SU-DHL-6 (cell line): ENCODE measurements at regions not wholly inside any gene's neighbourhood (a gene's known extent, or its start where the extent isn't known, plus 50 kb on each side); places are given as distances from the start of the nearest gene placed in this dataset.

Experiments
- H2AFZ ChIP-seq: fragments of 200-600 bp; sonication (generic); 2 replicates; pipeline ENCODE4 v1.6.1; 2014; ENCODE audit warnings: low read depth, mild to moderate bottlenecking, moderate library complexity, mixed read lengths, antibody characterized with exemption, low read length; ENCODE audit not compliant: severe bottlenecking
- H3F3A ChIP-seq: fragments of 200-600 bp; shearing (Covaris generic); 2 replicates; pipeline ENCODE4 v1.6.0; 2016; ENCODE audit warnings: antibody characterized with exemption, mild to moderate bottlenecking; ENCODE audit not compliant: insufficient read depth
- H3K27ac ChIP-seq: fragments of 200-600 bp; sonication (generic); 2 replicates; pipeline ENCODE4 v1.5.1; 2016; ENCODE audit warnings: low read depth, mild to moderate bottlenecking, low read length, moderate library complexity, mixed read lengths
- H3K27me3 ChIP-seq: fragments of 200-600 bp; sonication (generic), shearing (Covaris generic); 2 replicates; pipeline ENCODE4 v1.6.0; 2014; ENCODE audit warnings: mild to moderate bottlenecking, low read length
- H3K36me3 ChIP-seq: fragments of 200-600 bp; sonication (generic); 2 replicates; pipeline ENCODE4 v1.6.1; 2014; ENCODE audit warnings: mild to moderate bottlenecking, low read length, mixed read lengths
- H3K4me2 ChIP-seq: fragments of 300-600, 200-600 bp; shearing (Covaris generic), sonication (generic); 2 replicates; pipeline ENCODE4 v1.6.0; 2014; ENCODE audit warnings: low read length, low read depth, mild to moderate bottlenecking; ENCODE audit not compliant: poor library complexity, severe bottlenecking
- H3K4me3 ChIP-seq: fragments of 200-600 bp; sonication (generic); 2 replicates; pipeline ENCODE4 v1.5.1; 2014; ENCODE audit warnings: antibody characterized with exemption, low read length, mild to moderate bottlenecking, mixed read lengths; ENCODE audit not compliant: insufficient read depth, poor library complexity, severe bottlenecking
- H3K79me2 ChIP-seq: fragments of 200-600 bp; sonication (generic); 2 replicates; pipeline ENCODE4 v1.6.1; 2014; ENCODE audit warnings: mild to moderate bottlenecking, low read length, moderate library complexity; ENCODE audit not compliant: insufficient read depth
- H3K9ac ChIP-seq: fragments of 200-600 bp; sonication (generic); 2 replicates; pipeline ENCODE4 v1.7.0; 2014; ENCODE audit warnings: mild to moderate bottlenecking, low read length
- H3K9me2 ChIP-seq: fragments of 200-600 bp; sonication (generic); replicated peaks from 2 replicates; pipeline ENCODE4 v1.6.1; 2014; ENCODE audit warnings: low read length; ENCODE audit not compliant: insufficient read depth
- H3K9me3 ChIP-seq: fragments of 200-600 bp; sonication (generic); 2 replicates; pipeline ENCODE4 v1.6.1; 2014; ENCODE audit warnings: low read length, mixed read lengths; ENCODE audit not compliant: insufficient read depth
- H4K20me1 ChIP-seq: fragments of 200-600 bp; sonication (generic); 2 replicates; pipeline ENCODE4 v1.6.1; 2014; ENCODE audit warnings: low read depth, mild to moderate bottlenecking, antibody characterized with exemption, low read length, moderate library complexity, mixed read lengths
- EZH2phosphoT487 ChIP-seq: fragments of 200-600 bp; sonication (generic), shearing (Covaris generic); conservative IDR thresholded peaks from 2 replicates; pipeline ENCODE4 v1.6.1; 2018; ENCODE audit warnings: mild to moderate bottlenecking, antibody characterized with exemption, low read length, moderate library complexity, mixed read lengths
- TF ChIP-seq, protein P1 (sequence below): fragments of 200-600 bp; sonication (generic); IDR thresholded peaks from one replicate; pipeline ENCODE4 v1.5.1; 2017; ENCODE audit warnings: antibody characterized with exemption, mild to moderate bottlenecking, low read length, moderate library complexity; ENCODE audit not compliant: insufficient read depth, poor library complexity, severe bottlenecking

DNA sequence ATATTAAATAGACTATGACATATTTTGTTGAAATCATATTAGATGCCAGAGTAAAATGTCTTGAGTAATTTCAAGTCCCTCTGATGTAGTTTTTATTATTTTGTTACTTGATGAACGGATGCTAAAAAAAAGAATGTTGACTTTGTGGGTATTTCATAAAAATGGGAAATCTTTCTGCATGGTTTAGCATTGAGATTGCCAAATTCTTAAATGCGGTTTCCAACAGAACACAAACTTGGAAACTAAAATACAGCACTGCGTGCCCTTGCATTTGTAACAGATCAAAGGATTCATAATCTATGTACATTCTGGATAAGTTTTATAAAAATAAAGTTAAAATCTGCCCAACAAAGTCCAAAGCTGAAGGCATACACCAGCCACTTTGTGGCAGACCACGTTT is 425.5 kb upstream of the DAB2 start:
- Histone ChIP-seq H3K4me2 (no peak overlapping the region), H3K9me3 (no peaks in the 10 kb centered on the region), H3K9me2 (no peaks in the 10 kb centered on the region), H3K9ac (no peak overlapping the region), H3K79me2 (no peaks in the 10 kb centered on the region), H3K27ac (no peak overlapping the region), H2AFZ (no peak overlapping the region), H3K27me3 (no peaks in the 10 kb centered on the region), H4K20me1 (no peaks in the 10 kb centered on the region), H3F3A (no peaks in the 10 kb centered on the region), H3K4me3 (no peak overlapping the region), H3K36me3 (no peaks in the 10 kb centered on the region)
- TF ChIP-seq EZH2phosphoT487 = no peak
- TF ChIP-seq, protein P1, sequence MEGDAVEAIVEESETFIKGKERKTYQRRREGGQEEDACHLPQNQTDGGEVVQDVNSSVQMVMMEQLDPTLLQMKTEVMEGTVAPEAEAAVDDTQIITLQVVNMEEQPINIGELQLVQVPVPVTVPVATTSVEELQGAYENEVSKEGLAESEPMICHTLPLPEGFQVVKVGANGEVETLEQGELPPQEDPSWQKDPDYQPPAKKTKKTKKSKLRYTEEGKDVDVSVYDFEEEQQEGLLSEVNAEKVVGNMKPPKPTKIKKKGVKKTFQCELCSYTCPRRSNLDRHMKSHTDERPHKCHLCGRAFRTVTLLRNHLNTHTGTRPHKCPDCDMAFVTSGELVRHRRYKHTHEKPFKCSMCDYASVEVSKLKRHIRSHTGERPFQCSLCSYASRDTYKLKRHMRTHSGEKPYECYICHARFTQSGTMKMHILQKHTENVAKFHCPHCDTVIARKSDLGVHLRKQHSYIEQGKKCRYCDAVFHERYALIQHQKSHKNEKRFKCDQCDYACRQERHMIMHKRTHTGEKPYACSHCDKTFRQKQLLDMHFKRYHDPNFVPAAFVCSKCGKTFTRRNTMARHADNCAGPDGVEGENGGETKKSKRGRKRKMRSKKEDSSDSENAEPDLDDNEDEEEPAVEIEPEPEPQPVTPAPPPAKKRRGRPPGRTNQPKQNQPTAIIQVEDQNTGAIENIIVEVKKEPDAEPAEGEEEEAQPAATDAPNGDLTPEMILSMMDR = no peak

DNA sequence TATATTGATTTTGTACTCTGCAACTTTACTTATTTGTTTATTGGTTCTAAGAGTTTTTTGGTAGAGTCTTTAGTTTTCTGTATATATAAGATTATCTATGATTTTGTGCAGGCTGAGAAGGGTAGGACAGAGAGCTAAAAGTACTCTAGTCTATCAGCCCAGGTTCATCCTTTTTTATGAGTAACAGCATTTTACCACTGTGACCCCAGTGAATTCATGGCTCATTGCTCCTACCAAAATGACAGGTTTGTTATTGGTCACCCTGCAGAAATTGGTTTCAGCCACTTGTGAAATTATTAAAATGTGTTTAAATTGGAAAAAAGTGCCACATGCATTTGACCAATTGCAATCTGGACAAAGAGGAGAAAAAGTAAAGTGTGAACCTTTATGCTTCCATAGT is 421.4 kb upstream of the DAB2 start:
- H3F3A ChIP-seq = no peaks in the 10 kb centered on the region
- no peak overlapping the region for H3K9ac ChIP-seq
- no peaks in the 10 kb centered on the region for H4K20me1 ChIP-seq
- TF ChIP-seq EZH2phosphoT487 = no peak
- TF ChIP-seq, protein P1 = no peak
- H3K27me3 ChIP-seq = no peaks in the 10 kb centered on the region
- H3K4me2 ChIP-seq = no peak overlapping the region
- no peak overlapping the region for H2AFZ ChIP-seq
- H3K27ac ChIP-seq = no peak overlapping the region
- no peaks in the 10 kb centered on the region for H3K9me3 ChIP-seq
- H3K4me3 ChIP-seq = no peak overlapping the region
- H3K36me3 ChIP-seq = no peaks in the 10 kb centered on the region
- H3K9me2 ChIP-seq = no peaks in the 10 kb centered on the region
- no peaks in the 10 kb centered on the region for H3K79me2 ChIP-seq

DNA sequence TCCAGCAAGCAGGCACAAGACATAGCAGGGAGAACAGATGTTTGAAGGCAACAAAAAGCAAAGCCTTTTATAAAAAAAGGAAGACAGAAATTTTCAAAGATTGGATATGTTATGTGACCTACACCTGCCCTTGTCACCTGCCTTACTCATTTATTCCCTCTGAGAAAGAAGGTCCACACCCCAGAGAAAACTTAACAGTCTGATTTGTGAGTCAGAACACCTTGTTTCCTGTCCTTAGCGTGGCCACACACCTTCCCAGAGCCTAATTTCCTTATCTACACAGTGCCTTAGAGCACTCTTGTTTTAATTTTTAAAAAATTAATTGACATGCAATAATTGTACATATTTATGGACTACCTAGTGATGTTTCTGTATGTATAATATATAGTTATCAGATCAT is 419.0 kb upstream of the DAB2 start:
- H3K27ac ChIP-seq = no peak overlapping the region
- no peaks in the 10 kb centered on the region for H3K36me3 ChIP-seq
- H3F3A ChIP-seq = no peaks in the 10 kb centered on the region
- H3K9me2 ChIP-seq = no peaks in the 10 kb centered on the region
- no peaks in the 10 kb centered on the region for H4K20me1 ChIP-seq
- no peak for TF ChIP-seq EZH2phosphoT487
- TF ChIP-seq, protein P1 = no peak
- no peak overlapping the region for H2AFZ ChIP-seq
- H3K27me3 ChIP-seq = no peaks in the 10 kb centered on the region
- no peaks in the 10 kb centered on the region for H3K9me3 ChIP-seq
- H3K4me2 ChIP-seq = no peak overlapping the region
- H3K79me2 ChIP-seq = no peaks in the 10 kb centered on the region
- H3K9ac ChIP-seq = no peak overlapping the region
- no peak overlapping the region for H3K4me3 ChIP-seq
